SHP77 (cell line): ENCODE measurements at regions not wholly inside any gene's neighbourhood (a gene's known extent, or its start where the extent isn't known, plus 50 kb on each side); places are given as distances from the start of the nearest gene placed in this dataset.
"Not testable (repeated sequence)": the region's sequence is repeated elsewhere in the genome, so short reads cannot be mapped to it uniquely, and the experiment has no call there.

ENCODE experiments used
- DNase-seq, 2 experiments: peaks; one replicate each; lab custom pipeline; 2025; lab: John Stamatoyannopoulos, UW

- DNase-seq = no peak
Observed at GRCh38 chr11:44361813-44362212, 51.9 kb upstream of the ALX4 start.

DNA sequence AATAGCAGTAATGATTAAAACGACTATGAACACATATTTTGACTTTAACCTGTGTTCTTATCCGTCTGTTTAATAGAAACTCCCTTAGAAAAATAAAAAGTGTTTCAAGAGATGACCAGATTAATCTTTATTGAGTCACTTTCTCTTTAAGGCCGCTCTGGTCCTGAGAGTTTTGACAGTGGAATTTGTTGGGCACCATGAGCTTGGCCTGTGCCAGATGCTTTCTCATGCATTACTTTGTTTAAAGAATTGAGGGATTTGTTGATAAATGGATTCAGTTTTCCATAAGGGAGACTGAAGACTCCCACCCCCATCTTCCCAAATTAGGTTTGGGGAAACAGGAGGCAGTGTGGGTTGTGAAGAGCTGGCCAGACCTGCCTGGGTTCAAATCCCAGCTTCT lies 53.2 kb upstream of the ALX4 start:
- DNase-seq = no peak

GRCh38 chr11:44364596-44364995 lies 54.7 kb upstream of the ALX4 start:
- no peak for DNase-seq

DNA sequence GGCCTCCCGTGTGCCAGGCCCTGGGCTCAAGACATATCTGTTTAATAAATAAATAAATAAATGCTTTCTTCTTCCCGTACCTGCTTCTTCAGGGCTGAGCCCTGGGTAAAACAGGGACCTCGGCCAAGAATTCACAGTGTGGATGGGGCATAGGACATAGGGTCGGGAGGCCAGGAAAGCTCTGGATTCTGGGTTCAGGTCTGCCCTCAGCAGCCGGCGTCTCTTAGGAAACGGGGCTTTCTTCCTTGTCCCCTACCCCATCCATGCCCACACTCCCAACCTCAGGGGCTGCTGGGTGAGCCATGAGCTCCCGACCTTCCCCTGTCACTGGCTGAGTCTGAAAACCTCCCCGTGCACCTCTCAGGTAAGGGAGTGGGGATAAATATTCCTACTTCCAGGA lies 55.7 kb upstream of the ALX4 start:
- no peak for DNase-seq

DNA sequence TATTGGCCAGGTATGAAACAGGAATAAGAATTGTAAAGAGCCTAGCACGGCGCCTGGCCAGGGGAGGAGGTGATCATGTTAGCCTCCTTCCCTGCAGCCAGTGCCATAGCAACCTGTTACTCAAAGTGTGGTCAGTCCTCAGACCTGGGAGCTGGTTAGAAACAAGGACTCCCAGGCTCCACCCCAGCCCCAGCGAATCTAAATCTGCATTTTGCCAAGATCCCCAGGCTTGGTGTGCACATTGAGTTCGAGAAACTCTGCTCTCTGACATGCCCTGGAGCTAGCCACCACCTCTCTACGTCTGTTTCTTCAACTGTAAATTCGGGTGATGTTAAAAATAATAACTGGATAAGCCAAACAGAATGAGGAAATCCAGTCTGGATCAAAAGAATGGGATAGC lies 56.1 kb upstream of the ALX4 start:
- no peak for DNase-seq

DNA sequence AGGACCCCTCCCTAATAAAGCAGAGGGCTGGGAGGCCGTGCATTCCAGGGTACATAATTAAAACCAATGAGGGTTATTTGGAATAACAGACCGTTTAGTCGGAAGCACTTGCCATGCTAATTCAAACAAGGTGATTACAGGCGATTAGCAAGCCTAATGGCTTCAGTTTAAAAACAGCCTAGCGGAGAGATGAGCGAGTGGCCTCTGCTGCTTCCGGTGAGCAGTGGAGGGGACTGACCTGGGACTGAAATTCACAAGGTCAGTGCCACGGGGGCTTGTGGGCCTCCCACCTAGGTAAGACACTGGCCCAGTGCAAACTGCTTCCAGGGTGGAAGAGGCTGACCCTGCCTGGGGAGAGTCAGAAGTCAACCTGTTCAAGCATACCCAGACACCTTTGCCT lies 56.8 kb upstream of the ALX4 start:
- no peak for DNase-seq

DNA sequence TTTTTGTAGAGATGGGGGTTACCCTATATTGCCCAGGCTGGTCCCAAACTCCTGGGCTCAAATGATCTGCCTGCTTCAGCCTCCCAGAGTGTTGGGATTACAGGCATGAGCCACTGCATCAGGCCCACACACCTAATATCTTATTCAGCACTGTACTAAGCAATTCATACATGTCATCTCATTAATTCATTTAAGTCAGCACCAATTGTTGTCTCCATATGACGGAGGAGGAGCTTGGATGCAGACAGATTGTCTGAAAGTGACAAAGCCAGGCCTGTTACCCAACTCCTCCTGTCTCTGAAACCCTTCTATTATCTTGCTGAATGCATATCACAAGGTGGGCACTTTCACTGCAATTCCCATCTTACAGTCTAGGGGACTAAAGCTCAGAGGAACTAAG lies 57.5 kb upstream of the ALX4 start:
- no peak for DNase-seq

- no peak for DNase-seq
Observed at GRCh38 chr11:44368886-44369285, 58.9 kb upstream of the ALX4 start.

DNA sequence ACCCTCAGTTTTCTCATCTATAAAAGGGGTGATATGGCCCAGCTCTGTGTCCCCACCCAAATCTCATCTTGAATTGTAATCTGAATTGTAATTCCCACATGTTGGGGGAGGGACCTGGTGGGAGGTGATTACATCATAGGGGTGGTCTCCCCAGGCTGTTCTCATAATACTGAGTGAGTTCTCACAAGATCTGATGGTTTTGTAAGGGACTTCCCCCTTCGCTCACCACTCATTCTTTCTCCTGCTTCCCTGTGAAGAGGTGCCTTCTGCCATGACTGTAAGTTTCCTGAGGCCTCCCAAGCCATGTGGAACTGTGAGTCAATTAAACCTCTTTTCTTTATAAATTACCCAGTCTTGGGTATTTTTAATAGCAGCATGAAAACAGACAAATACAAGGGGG lies 61.1 kb upstream of the ALX4 start:
- DNase-seq = not testable (repeated sequence)

DNA sequence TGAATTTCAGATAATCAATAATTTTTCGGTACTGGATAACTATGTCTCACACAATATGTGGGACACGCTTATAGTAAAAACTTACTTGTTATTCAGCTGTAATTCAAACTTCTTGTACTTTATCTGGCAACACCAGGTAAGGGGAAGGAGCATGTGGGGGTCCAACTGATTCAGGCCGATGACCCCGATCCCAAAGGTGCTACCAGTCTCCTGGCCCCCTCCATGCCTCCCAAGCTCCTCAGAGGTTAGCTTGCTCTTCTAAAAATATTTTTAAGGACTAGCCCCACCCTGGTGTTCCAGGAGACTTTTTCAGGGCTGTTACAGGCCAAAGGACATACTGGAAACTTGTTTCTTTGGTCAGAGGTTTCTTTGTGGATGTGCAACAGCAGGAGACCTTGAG lies 61.8 kb upstream of the ALX4 start:
- DNase-seq = no peak

DNA sequence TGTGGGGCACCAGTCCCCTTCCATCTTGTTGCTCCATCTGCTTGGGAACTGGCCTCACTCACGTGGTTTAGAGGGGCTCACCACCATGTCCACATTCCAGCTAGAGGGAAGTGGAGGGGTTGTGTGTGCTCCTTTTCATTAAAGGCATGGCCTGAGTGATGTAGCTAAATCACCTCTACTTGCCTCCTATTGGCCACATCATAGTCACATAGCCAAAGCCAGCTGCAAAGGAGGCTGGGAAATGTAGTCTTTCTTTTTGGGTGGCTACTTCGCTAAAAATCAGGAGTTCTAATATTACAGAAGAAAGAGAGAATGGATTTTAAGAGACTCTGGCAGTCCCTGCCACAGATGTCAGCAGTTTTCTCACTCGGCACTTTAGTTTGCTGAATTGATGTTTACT lies 63.0 kb upstream of the ALX4 start:
- no peak for DNase-seq

DNA sequence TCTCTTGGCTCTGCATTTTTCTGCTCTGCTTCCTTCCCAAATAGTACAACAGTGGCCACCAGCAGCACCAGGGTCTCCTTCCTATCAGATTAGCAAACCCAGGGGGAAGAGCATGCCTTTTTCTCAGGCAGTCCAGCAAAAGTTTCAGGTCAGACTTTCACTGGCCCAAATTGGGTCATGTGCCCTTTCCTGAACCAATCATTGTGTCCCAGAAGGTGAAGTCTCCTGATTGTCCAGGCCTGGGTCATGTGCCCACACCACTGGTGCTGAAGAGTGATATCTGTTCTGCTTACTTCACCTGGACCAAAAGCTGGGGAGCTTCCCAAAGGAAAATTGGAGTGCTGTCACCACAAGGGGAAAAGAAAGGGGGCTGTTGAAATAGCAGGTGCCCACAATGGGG lies 64.1 kb upstream of the ALX4 start:
- DNase-seq = no peak

DNA sequence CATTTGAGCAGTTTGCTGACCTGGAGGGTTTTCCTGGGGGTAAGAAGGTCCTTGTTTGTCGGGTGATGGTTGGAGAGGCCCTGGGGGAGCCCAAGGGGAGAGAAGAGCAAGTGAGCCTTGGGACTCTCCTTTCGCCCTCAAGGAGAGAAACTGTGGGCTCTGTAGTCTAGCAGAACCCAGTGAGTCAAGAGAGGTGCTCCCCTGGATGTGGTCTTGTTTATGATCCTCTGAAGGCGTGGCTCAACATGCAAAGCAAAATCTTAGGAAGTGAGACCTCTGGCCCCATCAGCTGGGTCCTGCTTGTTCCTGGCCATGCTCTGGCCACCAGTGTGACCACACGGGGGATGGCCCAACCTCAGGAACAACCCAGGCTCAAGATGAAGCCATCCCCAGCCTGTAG lies 66.5 kb upstream of the ALX4 start:
- DNase-seq = no peak

GRCh38 chr11:44377121-44377520 lies 67.2 kb upstream of the ALX4 start:
- no peak for DNase-seq

DNA sequence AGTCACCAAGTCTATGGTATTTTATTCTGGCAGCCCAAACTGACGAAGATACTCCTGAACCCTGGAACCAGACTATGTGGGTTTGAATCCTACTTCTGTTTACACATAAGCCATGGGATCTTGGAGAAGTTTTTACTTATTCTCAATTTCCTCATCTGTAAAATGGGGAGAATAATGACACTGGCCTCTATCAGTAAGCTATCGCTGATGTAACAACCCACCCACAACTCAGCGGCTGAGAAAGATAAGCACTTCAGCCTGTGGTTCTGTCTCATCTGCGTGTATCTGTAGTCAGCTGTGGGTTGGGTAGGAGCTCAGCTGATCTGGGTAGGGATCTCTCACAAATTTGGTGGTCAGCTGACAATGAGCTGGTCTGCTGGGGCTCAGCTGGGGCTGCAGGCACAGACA lies 68.0 kb upstream of the ALX4 start:
- no peak for DNase-seq

DNA sequence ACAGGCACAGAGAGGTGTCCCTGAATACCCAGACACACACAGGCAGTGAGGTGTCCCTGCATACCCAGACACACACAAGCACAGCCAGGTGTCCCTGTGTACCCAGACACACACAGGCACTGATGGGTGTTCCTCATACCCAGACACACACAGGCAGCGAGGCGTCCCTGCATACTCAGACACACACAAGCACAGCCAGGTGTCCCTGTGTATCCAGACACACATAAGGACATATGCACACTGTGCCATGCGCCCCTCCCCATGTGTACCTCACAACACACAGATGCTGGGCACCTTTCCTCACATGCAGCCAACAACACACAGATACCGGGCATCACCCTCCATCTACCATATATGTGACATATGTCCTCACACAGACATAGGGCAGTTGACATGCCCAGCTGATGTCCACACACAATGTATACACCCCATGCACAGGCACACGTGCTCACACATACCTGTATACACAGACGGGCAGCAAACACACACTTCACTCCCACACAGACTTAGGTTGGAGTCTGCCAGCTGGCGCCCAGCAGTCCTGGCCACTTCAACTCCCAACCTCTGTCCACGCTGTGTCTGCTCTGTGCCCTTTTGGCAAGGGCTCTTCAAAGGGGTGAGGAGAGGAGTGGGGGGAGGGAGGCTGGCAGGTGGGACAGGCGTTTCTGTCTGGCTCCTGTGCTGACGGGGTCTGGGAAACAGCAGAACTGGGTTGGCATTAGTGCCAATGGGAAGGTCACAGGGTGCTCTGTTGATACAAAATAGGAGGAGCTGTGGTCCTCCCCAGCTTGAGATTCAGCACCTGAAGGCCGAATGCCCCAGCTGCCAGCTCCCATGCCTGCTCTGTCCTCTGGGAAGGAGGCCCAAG lies 69.4 kb upstream of the ALX4 start:
- DNase-seq = peak in 1 of 2 experiments; percentile 1

DNA sequence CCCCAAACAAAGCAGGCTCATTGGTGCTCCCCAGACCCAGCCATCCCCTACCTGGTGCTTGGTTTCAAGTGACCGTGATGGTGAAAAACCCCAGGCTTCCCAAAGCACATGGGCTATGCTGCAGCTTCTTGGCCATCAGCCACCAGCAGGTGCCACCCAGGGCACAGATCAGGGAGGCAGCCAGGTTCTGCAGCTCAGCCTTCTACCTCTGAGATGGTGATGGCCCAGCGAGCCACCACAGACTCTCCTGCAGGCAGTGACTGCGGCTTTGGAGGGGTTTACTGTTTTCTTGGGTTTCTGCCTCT lies 70.0 kb upstream of the ALX4 start:
- no peak for DNase-seq

- no peak for DNase-seq
Observed at GRCh38 chr11:44380820-44381219, 70.9 kb upstream of the ALX4 start.

DNA sequence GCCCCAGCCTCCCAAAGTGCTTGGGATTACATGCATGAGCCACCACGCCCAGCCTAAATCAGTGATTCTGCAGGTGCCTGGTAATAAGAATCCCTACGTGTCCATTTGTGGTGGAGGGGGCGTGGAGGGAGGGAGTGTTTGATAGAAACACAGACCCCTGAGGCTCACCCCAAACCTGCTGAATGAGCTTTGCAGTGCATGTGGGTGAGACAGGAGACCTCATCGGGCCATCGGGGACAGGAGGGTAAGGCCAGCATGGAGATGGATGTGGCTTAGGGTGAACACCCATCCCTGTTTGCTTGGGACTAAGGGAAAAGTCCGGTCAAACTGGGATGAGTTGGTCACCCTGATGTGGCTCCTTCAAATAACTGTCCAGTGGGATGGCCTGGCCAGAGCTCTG lies 71.3 kb upstream of the ALX4 start:
- no peak for DNase-seq

DNA sequence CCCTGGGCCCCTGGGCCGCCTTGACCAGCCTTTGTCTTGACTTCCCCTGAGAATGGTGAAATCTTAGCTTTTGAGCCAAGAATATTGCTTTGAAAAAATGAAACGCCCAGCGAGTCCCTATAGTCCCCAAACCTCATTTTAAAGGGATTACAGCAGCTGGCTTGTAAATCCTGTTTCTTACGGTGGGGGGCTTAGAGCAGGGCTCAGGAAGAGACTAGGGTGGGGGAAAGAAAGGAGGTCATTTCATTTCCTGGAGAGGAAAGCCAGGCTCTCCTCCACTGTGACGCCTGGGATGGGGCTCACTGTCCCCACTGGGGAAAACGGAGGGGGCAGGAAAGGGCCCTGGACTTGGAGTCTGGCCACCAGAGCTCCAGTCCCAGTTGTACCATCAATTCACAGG lies 72.2 kb upstream of the ALX4 start:
- DNase-seq = no peak

DNA sequence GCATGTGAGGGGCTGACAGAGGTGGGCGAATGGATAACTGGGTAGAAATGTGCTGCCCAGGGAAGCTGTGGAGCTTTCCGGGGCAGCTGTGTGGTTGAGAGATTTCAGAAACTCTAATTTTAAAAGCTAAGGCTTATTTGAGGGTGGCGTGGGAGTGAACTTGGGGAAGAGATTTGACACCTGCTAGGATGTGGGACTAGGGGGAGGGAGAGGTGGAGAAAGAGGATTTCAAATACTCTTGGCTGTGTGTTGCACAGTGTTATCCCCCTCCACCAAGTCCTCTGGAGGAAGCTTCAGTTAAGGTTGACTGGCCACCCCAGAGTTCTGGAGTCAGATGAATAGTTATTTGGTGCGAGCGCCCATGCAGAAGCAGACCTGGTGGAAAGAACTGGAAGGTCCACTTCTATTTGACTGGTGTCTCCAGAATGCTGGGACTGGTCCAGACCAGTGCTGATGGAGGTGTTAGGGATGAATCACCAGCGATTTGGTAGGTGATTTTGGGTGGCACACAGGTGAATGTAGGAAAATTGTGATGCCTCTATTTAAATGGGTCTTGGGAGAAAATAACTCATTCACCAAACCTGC lies 72.8 kb upstream of the ALX4 start:
- no peak for DNase-seq

GRCh38 chr11:44383246-44383645 lies 73.3 kb upstream of the ALX4 start:
- DNase-seq = no peak

DNA sequence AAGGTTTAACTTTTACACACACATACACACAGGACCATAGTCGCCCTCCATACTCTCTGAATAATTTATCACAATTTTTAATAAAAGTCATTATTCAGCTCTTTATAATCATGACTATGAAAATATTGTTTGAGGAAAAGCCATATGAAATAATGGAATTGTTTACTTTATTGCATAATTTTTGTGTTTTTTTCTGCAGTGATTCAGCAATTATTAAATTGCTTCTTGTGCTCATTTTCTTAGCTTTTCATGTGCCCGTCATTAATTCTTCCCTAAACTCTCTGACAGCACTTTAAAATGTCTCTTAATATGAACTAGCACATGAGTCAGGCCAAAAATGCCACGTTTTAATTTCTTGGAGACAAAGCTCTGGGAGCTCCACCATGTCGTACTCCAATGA lies 77.5 kb upstream of the ALX4 start:
- no peak for DNase-seq

- no peak for DNase-seq
Observed at GRCh38 chr11:44387825-44388224, 77.9 kb upstream of the ALX4 start.
